Adrenal gland (tissue), 5 donors: ENCODE measurements at regions not wholly inside any gene's neighbourhood (a gene's known extent, or its start where the extent isn't known, plus 50 kb on each side); places are given as distances from the start of the nearest gene placed in this dataset.

Experiments used
- POLR2A ChIP-seq, 2 donors: fragments of 450-650 bp; IDR thresholded peaks; one replicate each; pipeline ENCODE4 v1.6.1; 2017; ENCODE audit warnings: antibody characterized with exemption in 2 of 2, mild to moderate bottlenecking in 2 of 2, moderate library complexity in 1 of 2
- TF ChIP-seq, protein P1 (sequence below), 6 experiments: fragments of 450-650 bp in 4 of 6; fragments of 200-600 bp in 2 of 6; sonication (generic) in 1 of 6; IDR thresholded peaks; 1 replicate in 5 of 6; 2 replicates in 1 of 6; pipeline versions ENCODE4 v1.5.1 to v1.8.0; 2016 to 2021; ENCODE audit warnings: antibody characterized with exemption in 6 of 6, mild to moderate bottlenecking in 2 of 6, moderate library complexity in 1 of 6
- donor health status: DM: no; HTN: no; CAD: no.

GRCh38 chr4:141309874-141310273, 89.2 kb downstream of the ZNF330 start:
- TF ChIP-seq, protein P1, sequence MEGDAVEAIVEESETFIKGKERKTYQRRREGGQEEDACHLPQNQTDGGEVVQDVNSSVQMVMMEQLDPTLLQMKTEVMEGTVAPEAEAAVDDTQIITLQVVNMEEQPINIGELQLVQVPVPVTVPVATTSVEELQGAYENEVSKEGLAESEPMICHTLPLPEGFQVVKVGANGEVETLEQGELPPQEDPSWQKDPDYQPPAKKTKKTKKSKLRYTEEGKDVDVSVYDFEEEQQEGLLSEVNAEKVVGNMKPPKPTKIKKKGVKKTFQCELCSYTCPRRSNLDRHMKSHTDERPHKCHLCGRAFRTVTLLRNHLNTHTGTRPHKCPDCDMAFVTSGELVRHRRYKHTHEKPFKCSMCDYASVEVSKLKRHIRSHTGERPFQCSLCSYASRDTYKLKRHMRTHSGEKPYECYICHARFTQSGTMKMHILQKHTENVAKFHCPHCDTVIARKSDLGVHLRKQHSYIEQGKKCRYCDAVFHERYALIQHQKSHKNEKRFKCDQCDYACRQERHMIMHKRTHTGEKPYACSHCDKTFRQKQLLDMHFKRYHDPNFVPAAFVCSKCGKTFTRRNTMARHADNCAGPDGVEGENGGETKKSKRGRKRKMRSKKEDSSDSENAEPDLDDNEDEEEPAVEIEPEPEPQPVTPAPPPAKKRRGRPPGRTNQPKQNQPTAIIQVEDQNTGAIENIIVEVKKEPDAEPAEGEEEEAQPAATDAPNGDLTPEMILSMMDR (IDR thresholded peaks at IDR 0.05), result no peak
- no peak for TF ChIP-seq POLR2A (IDR thresholded peaks at IDR 0.05)
